ENCODE measurements at regions not wholly inside any gene's neighbourhood (a gene's known extent, or its start where the extent isn't known, plus 50 kb on each side); places are given as distances from the start of the nearest gene placed in this dataset.

GRCh38 chr14:36455241-36455627 is 64.8 kb downstream of the NKX2-1 start:
- TF ChIP-seq POLR2A (IDR thresholded peaks at IDR 0.05; ENCODE audit: low read depth, low read length) = no peak
- no peak for TF ChIP-seq TAF1 (IDR thresholded peaks at IDR 0.05; ENCODE audit: low read depth, low read length)
- TF ChIP-seq POU2F2 (IDR thresholded peaks at IDR 0.05; ENCODE audit: low read depth, low read length) = no peak
- TF ChIP-seq PAX5 (IDR thresholded peaks at IDR 0.05; ENCODE audit: insufficient read depth, low read length, severe bottlenecking) = no peak

Measured in GM12891 (cell line).